SU-DHL-6 (cell line): ENCODE measurements at regions not wholly inside any gene's neighbourhood (a gene's known extent, or its start where the extent isn't known, plus 50 kb on each side); places are given as distances from the start of the nearest gene placed in this dataset.

Experiments used
- H2AFZ ChIP-seq: fragments of 200-600 bp; sonication (generic); 2 replicates; pipeline ENCODE4 v1.6.1; 2014; ENCODE audit warnings: low read depth, mild to moderate bottlenecking, moderate library complexity, mixed read lengths, antibody characterized with exemption, low read length; ENCODE audit not compliant: severe bottlenecking
- H3F3A ChIP-seq: fragments of 200-600 bp; shearing (Covaris generic); 2 replicates; pipeline ENCODE4 v1.6.0; 2016; ENCODE audit warnings: antibody characterized with exemption, mild to moderate bottlenecking; ENCODE audit not compliant: insufficient read depth
- H3K27ac ChIP-seq: fragments of 200-600 bp; sonication (generic); 2 replicates; pipeline ENCODE4 v1.5.1; 2016; ENCODE audit warnings: low read depth, mild to moderate bottlenecking, low read length, moderate library complexity, mixed read lengths
- H3K27me3 ChIP-seq: fragments of 200-600 bp; sonication (generic), shearing (Covaris generic); 2 replicates; pipeline ENCODE4 v1.6.0; 2014; ENCODE audit warnings: mild to moderate bottlenecking, low read length
- H3K36me3 ChIP-seq: fragments of 200-600 bp; sonication (generic); 2 replicates; pipeline ENCODE4 v1.6.1; 2014; ENCODE audit warnings: mild to moderate bottlenecking, low read length, mixed read lengths
- H3K4me2 ChIP-seq: fragments of 300-600, 200-600 bp; shearing (Covaris generic), sonication (generic); 2 replicates; pipeline ENCODE4 v1.6.0; 2014; ENCODE audit warnings: low read length, low read depth, mild to moderate bottlenecking; ENCODE audit not compliant: poor library complexity, severe bottlenecking
- H3K4me3 ChIP-seq: fragments of 200-600 bp; sonication (generic); 2 replicates; pipeline ENCODE4 v1.5.1; 2014; ENCODE audit warnings: antibody characterized with exemption, low read length, mild to moderate bottlenecking, mixed read lengths; ENCODE audit not compliant: insufficient read depth, poor library complexity, severe bottlenecking
- H3K79me2 ChIP-seq: fragments of 200-600 bp; sonication (generic); 2 replicates; pipeline ENCODE4 v1.6.1; 2014; ENCODE audit warnings: mild to moderate bottlenecking, low read length, moderate library complexity; ENCODE audit not compliant: insufficient read depth
- H3K9ac ChIP-seq: fragments of 200-600 bp; sonication (generic); 2 replicates; pipeline ENCODE4 v1.7.0; 2014; ENCODE audit warnings: mild to moderate bottlenecking, low read length
- H3K9me2 ChIP-seq: fragments of 200-600 bp; sonication (generic); replicated peaks from 2 replicates; pipeline ENCODE4 v1.6.1; 2014; ENCODE audit warnings: low read length; ENCODE audit not compliant: insufficient read depth
- H3K9me3 ChIP-seq: fragments of 200-600 bp; sonication (generic); 2 replicates; pipeline ENCODE4 v1.6.1; 2014; ENCODE audit warnings: low read length, mixed read lengths; ENCODE audit not compliant: insufficient read depth
- H4K20me1 ChIP-seq: fragments of 200-600 bp; sonication (generic); 2 replicates; pipeline ENCODE4 v1.6.1; 2014; ENCODE audit warnings: low read depth, mild to moderate bottlenecking, antibody characterized with exemption, low read length, moderate library complexity, mixed read lengths
- CTCF ChIP-seq: fragments of 200-600 bp; sonication (generic); IDR thresholded peaks from one replicate; pipeline ENCODE4 v1.5.1; 2017; ENCODE audit warnings: antibody characterized with exemption, mild to moderate bottlenecking, low read length, moderate library complexity; ENCODE audit not compliant: insufficient read depth, poor library complexity, severe bottlenecking
- EZH2phosphoT487 ChIP-seq: fragments of 200-600 bp; sonication (generic), shearing (Covaris generic); conservative IDR thresholded peaks from 2 replicates; pipeline ENCODE4 v1.6.1; 2018; ENCODE audit warnings: mild to moderate bottlenecking, antibody characterized with exemption, low read length, moderate library complexity, mixed read lengths

- no peak overlapping the region for H3K4me2 ChIP-seq
- H3K27ac ChIP-seq = no peak overlapping the region
- H3K79me2 ChIP-seq = no peaks in the 10 kb centered on the region
- H3K36me3 ChIP-seq = no peaks in the 10 kb centered on the region
- H3K27me3 ChIP-seq = no peaks in the 10 kb centered on the region
- no peaks in the 10 kb centered on the region for H3K9me3 ChIP-seq
- H2AFZ ChIP-seq = no peak overlapping the region
- TF ChIP-seq CTCF (no peak), EZH2phosphoT487 (no peak)
- H3K9me2 ChIP-seq = no peaks in the 10 kb centered on the region
- H4K20me1 ChIP-seq = no peaks in the 10 kb centered on the region
- no peak overlapping the region for H3K9ac ChIP-seq
- H3K4me3 ChIP-seq = no peak overlapping the region
- H3F3A ChIP-seq = no peaks in the 10 kb centered on the region
These were observed 116.9 kb upstream of the FAM174A start for GRCh38 chr5:100418231-100418630.

GRCh38 chr5:100409660-100410151 is 125.5 kb upstream of the FAM174A start:
- H4K20me1 ChIP-seq = no peaks in the 10 kb centered on the region
- no peak overlapping the region for H3K4me3 ChIP-seq
- no peak overlapping the region for H2AFZ ChIP-seq
- no peaks in the 10 kb centered on the region for H3K27me3 ChIP-seq
- H3K27ac ChIP-seq = no peak overlapping the region
- H3K9me2 ChIP-seq = no peaks in the 10 kb centered on the region
- no peaks in the 10 kb centered on the region for H3K9me3 ChIP-seq
- TF ChIP-seq CTCF = no peak
- no peak for TF ChIP-seq EZH2phosphoT487
- no peaks in the 10 kb centered on the region for H3F3A ChIP-seq
- no peak overlapping the region for H3K4me2 ChIP-seq
- H3K9ac ChIP-seq = no peak overlapping the region
- no peaks in the 10 kb centered on the region for H3K79me2 ChIP-seq
- no peaks in the 10 kb centered on the region for H3K36me3 ChIP-seq

GRCh38 chr5:100407053-100407452 is 128.1 kb upstream of the FAM174A start:
- no peak overlapping the region for H2AFZ ChIP-seq
- no peaks in the 10 kb centered on the region for H3K27me3 ChIP-seq
- H3K27ac ChIP-seq = no peak overlapping the region
- no peaks in the 10 kb centered on the region for H4K20me1 ChIP-seq
- H3K9me3 ChIP-seq = no peaks in the 10 kb centered on the region
- H3F3A ChIP-seq = no peaks in the 10 kb centered on the region
- no peak overlapping the region for H3K4me3 ChIP-seq
- no peak overlapping the region for H3K9ac ChIP-seq
- no peak for TF ChIP-seq EZH2phosphoT487
- TF ChIP-seq CTCF = no peak
- H3K79me2 ChIP-seq = no peaks in the 10 kb centered on the region
- H3K4me2 ChIP-seq = no peak overlapping the region
- no peaks in the 10 kb centered on the region for H3K36me3 ChIP-seq
- H3K9me2 ChIP-seq = no peaks in the 10 kb centered on the region
